ENCODE measurements at regions not wholly inside any gene's neighbourhood (a gene's known extent, or its start where the extent isn't known, plus 50 kb on each side); places are given as distances from the start of the nearest gene placed in this dataset.

GRCh38 chr2:16813593-16813992, 148.0 kb upstream of the CYRIA start:
- DNase-seq: no peak
- no peaks in the 10 kb centered on the region for H3K36me3 Mint-ChIP-seq
- H3K27ac ChIP-seq (ENCODE audit: low read length): no peak overlapping the region
- H3K4me3 ChIP-seq (ENCODE audit: low read length): no peak overlapping the region
- H3K4me1 Mint-ChIP-seq: no peaks in the 10 kb centered on the region
- H3K36me3 ChIP-seq (ENCODE audit: control insufficient read depth, insufficient read depth, low read length): no peaks in the 10 kb centered on the region
- no peak for ATAC-seq
- no peaks in the 10 kb centered on the region for H3K9me3 Mint-ChIP-seq
- intact Hi-C loops (cut with micrococcal nuclease): no loop called here
- H3K27me3 ChIP-seq (ENCODE audit: control insufficient read depth, insufficient read depth, low read length): no peaks in the 10 kb centered on the region
- no peak overlapping the region for H3K4me3 Mint-ChIP-seq
- no peak for TF ChIP-seq CTCF (IDR thresholded peaks at IDR 0.05)
- H3K27ac Mint-ChIP-seq: no peak overlapping the region
- WGBS (ENCODE audit: insufficient coverage): 94% methylated on average over 1 of the region's 1 CpG
- no peaks in the 10 kb centered on the region for H3K9me3 ChIP-seq (ENCODE audit: control insufficient read depth, insufficient read depth, low read length)
- H3K27me3 Mint-ChIP-seq (ENCODE audit: low read depth in 2 of 2): peaks cover 2 to 12% of the 10 kb centered on the region in 2 donors
- H3K4me1 ChIP-seq (ENCODE audit: control insufficient read depth, insufficient read depth, low read length): no peaks in the 10 kb centered on the region

- no peak overlapping the region for H3K27ac Mint-ChIP-seq
- TF ChIP-seq CTCF (IDR thresholded peaks at IDR 0.05): no peak
Observed at GRCh38 chr2:16798472-16798871, 132.8 kb upstream of the CYRIA start.

GRCh38 chr2:16791496-16791895, 125.9 kb upstream of the CYRIA start:
- no CpG with 5 or more reads among the region's 1 CpG for WGBS (ENCODE audit: insufficient coverage)
- no peak for DNase-seq
- Mint-ChIP-seq H3K9me3 (no peaks in the 10 kb centered on the region), H3K36me3 (no peaks in the 10 kb centered on the region), H3K4me1 (no peaks in the 10 kb centered on the region), H3K27me3 (ENCODE audit: low read depth in 2 of 2) (no peaks in the 10 kb centered on the region), H3K27ac (no peak overlapping the region), H3K4me3 (no peak overlapping the region)
- ATAC-seq: no peak
- Histone ChIP-seq H3K9me3 (ENCODE audit: control insufficient read depth, insufficient read depth, low read length) (no peaks in the 10 kb centered on the region), H3K4me3 (ENCODE audit: low read length) (no peak overlapping the region), H3K27me3 (ENCODE audit: control insufficient read depth, insufficient read depth, low read length) (no peaks in the 10 kb centered on the region), H3K27ac (ENCODE audit: low read length) (no peak overlapping the region), H3K4me1 (ENCODE audit: control insufficient read depth, insufficient read depth, low read length) (no peaks in the 10 kb centered on the region), H3K36me3 (ENCODE audit: control insufficient read depth, insufficient read depth, low read length) (no peaks in the 10 kb centered on the region)
- intact Hi-C loops (cut with micrococcal nuclease): no loop called here
- no peak for TF ChIP-seq CTCF (IDR thresholded peaks at IDR 0.05)

More at GRCh38 chr2:16798472-16798871, 132.8 kb upstream of the CYRIA start:
- H3K9me3 Mint-ChIP-seq: no peaks in the 10 kb centered on the region
- H3K27me3 Mint-ChIP-seq (ENCODE audit: low read depth in 2 of 2): peaks cover 9 to 14% of the 10 kb centered on the region in 2 donors
- Histone ChIP-seq H3K4me3 (ENCODE audit: low read length) (no peak overlapping the region), H3K27me3 (ENCODE audit: control insufficient read depth, insufficient read depth, low read length) (no peaks in the 10 kb centered on the region), H3K4me1 (ENCODE audit: control insufficient read depth, insufficient read depth, low read length) (no peaks in the 10 kb centered on the region), H3K9me3 (ENCODE audit: control insufficient read depth, insufficient read depth, low read length) (no peaks in the 10 kb centered on the region), H3K36me3 (ENCODE audit: control insufficient read depth, insufficient read depth, low read length) (no peaks in the 10 kb centered on the region), H3K27ac (ENCODE audit: low read length) (no peak overlapping the region)
- no peaks in the 10 kb centered on the region for H3K4me1 Mint-ChIP-seq
- H3K36me3 Mint-ChIP-seq: no peaks in the 10 kb centered on the region
- 78% methylated on average over 1 of the region's 2 CpGs for WGBS (ENCODE audit: insufficient coverage)
- H3K4me3 Mint-ChIP-seq: no peak overlapping the region
- intact Hi-C loops (cut with micrococcal nuclease): no loop called here
- ATAC-seq (no peak), DNase-seq (no peak)

GRCh38 chr2:16785149-16785548, 119.5 kb upstream of the CYRIA start:
- intact Hi-C loops (cut with micrococcal nuclease): no loop called here
- Histone ChIP-seq H3K27ac (ENCODE audit: low read length) (no peak overlapping the region), H3K9me3 (ENCODE audit: control insufficient read depth, insufficient read depth, low read length) (no peaks in the 10 kb centered on the region), H3K27me3 (ENCODE audit: control insufficient read depth, insufficient read depth, low read length) (no peaks in the 10 kb centered on the region), H3K4me3 (ENCODE audit: low read length) (no peak overlapping the region), H3K36me3 (ENCODE audit: control insufficient read depth, insufficient read depth, low read length) (no peaks in the 10 kb centered on the region), H3K4me1 (ENCODE audit: control insufficient read depth, insufficient read depth, low read length) (no peaks in the 10 kb centered on the region)
- ATAC-seq (no peak), DNase-seq (no peak)
- Mint-ChIP-seq H3K4me3 (no peak overlapping the region), H3K36me3 (no peaks in the 10 kb centered on the region), H3K27ac (no peak overlapping the region), H3K4me1 (no peaks in the 10 kb centered on the region), H3K27me3 (ENCODE audit: low read depth in 2 of 2) (peaks cover 5 to 18% of the 10 kb centered on the region in 2 donors), H3K9me3 (no peaks in the 10 kb centered on the region)
- no peak for TF ChIP-seq CTCF (IDR thresholded peaks at IDR 0.05)
- 86% methylated on average over 3 of the region's 3 CpGs for WGBS (ENCODE audit: insufficient coverage)
